Cardiac muscle cell (in vitro differentiated cells and primary cell): ENCODE measurements at regions not wholly inside any gene's neighbourhood (a gene's known extent, or its start where the extent isn't known, plus 50 kb on each side); places are given as distances from the start of the nearest gene placed in this dataset.

Source experiments
- DNase-seq, 2 donors: peaks; one replicate each; pipeline versions ENCODE4 v3.0.0 to v3.0.0-alpha.2; 2010 to 2017; ENCODE audit warnings: low read depth in 1 of 2, low spot score in 1 of 2
- H3K27ac ChIP-seq: fragments of 200-600 bp; sonication (generic); 2 replicates; pipeline ENCODE4 v1.5.1; 2016
- H3K27me3 ChIP-seq: fragments of 200-600 bp; sonication (generic); 2 replicates; pipeline ENCODE4 v1.6.0; 2016; ENCODE audit warnings: control low read depth
- H3K36me3 ChIP-seq: fragments of 200-600 bp; sonication (generic); 2 replicates; pipeline ENCODE4 v1.5.1; 2016; ENCODE audit warnings: control low read depth
- H3K4me1 ChIP-seq: fragments of 200-600 bp; sonication (generic); 2 replicates; pipeline ENCODE4 v1.8.1; 2017; ENCODE audit warnings: low read depth, mild to moderate bottlenecking, mixed run types
- H3K4me3 ChIP-seq: fragments of 200-600 bp; sonication (generic); 2 replicates; pipeline ENCODE4 v1.5.1; 2016; ENCODE audit warnings: mild to moderate bottlenecking
- H3K9me3 ChIP-seq: fragments of 200-600 bp; sonication (generic); 2 replicates; pipeline ENCODE4 v1.5.1; 2017; ENCODE audit warnings: low read depth, mild to moderate bottlenecking, control low read depth
- CTCF ChIP-seq: IDR thresholded peaks from 2 replicates; pipeline ENCODE4 v1.5.1; 2012; ENCODE audit warnings: low read depth, mild to moderate bottlenecking, low read length

DNA sequence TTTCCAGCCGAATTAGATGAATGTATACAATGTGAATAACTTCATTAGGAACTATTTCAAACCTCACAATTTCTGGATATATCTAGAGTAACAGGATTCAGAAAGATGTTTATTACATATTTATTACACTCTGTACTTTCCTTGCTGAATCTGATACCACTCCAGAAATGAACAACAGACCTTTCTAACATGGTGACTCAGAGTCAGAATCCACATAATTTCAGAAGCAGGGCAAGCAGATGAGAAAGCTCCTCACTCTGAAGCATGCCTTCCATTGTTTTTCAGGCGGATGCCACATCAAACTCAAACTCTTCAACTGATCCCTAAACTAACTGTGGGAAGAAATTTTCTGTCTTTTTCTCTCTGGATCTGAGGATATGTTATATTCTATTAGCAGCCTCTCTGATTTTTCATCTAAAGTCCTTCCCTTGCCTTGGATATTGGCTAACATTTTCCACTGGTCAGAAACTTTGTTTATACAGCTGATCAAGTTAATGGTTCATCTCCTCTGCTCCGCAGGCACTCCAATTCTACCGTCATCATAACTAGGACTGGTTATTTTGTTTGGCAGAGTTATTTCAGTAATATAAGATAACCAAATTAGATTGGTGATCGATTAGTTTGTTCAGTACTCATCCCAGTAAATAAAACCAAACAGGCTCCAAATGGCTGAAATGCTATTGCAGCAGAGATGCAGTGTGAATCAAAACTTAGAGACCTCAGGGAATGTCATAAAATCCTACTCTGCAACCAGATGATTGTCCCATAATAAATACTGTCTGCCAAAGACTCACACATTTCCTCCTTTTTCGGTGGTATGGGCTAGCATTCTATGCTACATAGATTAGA, 556.0 kb downstream of the EBF1 start:
- no peak overlapping the region for H3K4me3 ChIP-seq
- no peaks in the 10 kb centered on the region for H3K4me1 ChIP-seq
- no peak overlapping the region for H3K27ac ChIP-seq
- peak in 1 of 2 donors; percentile 10 for DNase-seq
- no peaks in the 10 kb centered on the region for H3K36me3 ChIP-seq
- no peaks in the 10 kb centered on the region for H3K27me3 ChIP-seq
- H3K9me3 ChIP-seq: no peaks in the 10 kb centered on the region
- no peak for TF ChIP-seq CTCF

DNA sequence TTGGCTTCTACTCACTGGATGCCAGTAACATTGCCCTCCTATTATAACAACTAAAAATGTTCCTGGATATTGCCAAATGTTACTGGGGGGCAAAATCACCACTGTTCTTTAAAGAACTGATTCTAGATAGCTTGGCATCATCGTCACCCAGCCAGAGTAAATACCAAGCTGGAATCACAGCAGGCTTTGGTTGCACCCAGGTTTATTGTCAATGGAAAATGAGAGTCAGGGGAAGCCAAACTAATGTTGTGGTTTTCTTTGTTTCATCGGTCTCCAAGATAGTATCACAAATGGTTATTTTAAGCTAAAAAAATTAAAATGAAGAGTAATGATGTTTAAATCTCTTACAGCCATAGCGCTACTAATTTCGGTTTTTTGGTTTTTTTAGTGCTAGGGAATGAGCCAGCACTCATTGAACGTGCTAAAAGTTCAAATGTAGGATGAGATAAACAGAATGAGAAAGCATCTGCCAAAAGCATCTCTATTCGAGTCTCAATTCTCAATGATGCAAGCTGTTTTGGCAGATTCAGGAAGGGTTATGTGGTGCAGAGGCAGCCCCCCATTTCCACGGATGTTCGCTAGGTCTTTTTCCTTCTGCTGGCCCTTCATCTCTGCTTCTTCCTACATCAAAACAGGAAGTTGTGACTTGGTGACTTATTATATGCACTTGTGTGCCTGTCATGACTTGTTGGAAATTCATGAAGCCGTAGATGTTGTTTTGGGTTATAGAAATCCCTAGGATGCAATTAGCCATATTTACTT, 558.0 kb downstream of the EBF1 start:
- no peaks in the 10 kb centered on the region for H3K27me3 ChIP-seq
- no peaks in the 10 kb centered on the region for H3K36me3 ChIP-seq
- TF ChIP-seq CTCF: no peak
- H3K9me3 ChIP-seq: no peaks in the 10 kb centered on the region
- H3K4me1 ChIP-seq: no peaks in the 10 kb centered on the region
- DNase-seq: no peak
- H3K4me3 ChIP-seq: no peak overlapping the region
- H3K27ac ChIP-seq: no peak overlapping the region

- DNase-seq: no peak
Observed at GRCh38 chr5:158538506-158539074, 561.1 kb downstream of the EBF1 start.

DNA sequence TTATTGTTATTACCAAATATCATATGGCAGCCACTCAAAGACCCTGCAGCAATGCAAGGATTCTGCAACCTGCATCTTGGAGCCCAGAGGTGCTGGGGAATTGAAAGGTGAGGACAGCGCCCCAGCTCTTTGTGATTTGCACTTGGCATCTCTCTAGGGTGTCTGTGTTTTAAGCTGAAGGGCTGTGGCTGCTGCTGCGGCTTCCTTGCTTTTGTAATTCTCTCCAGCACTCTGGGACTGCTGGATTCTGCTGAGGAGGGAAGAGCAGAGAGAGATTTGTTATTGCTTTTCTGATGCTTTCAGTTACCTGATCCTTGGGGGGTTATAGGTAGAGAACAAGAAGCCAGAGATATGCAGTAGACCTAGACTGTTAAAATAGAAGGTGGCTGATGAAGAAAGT, 562.4 kb downstream of the EBF1 start:
- Histone ChIP-seq H3K27me3 (no peaks in the 10 kb centered on the region), H3K4me3 (no peak overlapping the region), H3K27ac (no peak overlapping the region), H3K9me3 (no peaks in the 10 kb centered on the region), H3K4me1 (no peaks in the 10 kb centered on the region), H3K36me3 (no peaks in the 10 kb centered on the region)
- TF ChIP-seq CTCF: no peak
- no peak for DNase-seq

More at GRCh38 chr5:158538506-158539074, 561.1 kb downstream of the EBF1 start:
- Histone ChIP-seq H3K9me3 (no peaks in the 10 kb centered on the region), H3K27me3 (no peaks in the 10 kb centered on the region), H3K27ac (no peak overlapping the region), H3K4me3 (no peak overlapping the region), H3K4me1 (no peaks in the 10 kb centered on the region), H3K36me3 (no peaks in the 10 kb centered on the region)
- TF ChIP-seq CTCF: no peak

GRCh38 chr5:158534203-158534602, 565.5 kb downstream of the EBF1 start:
- DNase-seq: no peak
- no peak overlapping the region for H3K27ac ChIP-seq
- no peak for TF ChIP-seq CTCF

More at GRCh38 chr5:158534203-158534602, 565.5 kb downstream of the EBF1 start:
- Histone ChIP-seq H3K4me1 (no peaks in the 10 kb centered on the region), H3K4me3 (no peak overlapping the region), H3K9me3 (no peaks in the 10 kb centered on the region), H3K27me3 (no peaks in the 10 kb centered on the region), H3K36me3 (no peaks in the 10 kb centered on the region)
